ENCODE measurements at regions not wholly inside any gene's neighbourhood (a gene's known extent, or its start where the extent isn't known, plus 50 kb on each side); places are given as distances from the start of the nearest gene placed in this dataset.

DNA sequence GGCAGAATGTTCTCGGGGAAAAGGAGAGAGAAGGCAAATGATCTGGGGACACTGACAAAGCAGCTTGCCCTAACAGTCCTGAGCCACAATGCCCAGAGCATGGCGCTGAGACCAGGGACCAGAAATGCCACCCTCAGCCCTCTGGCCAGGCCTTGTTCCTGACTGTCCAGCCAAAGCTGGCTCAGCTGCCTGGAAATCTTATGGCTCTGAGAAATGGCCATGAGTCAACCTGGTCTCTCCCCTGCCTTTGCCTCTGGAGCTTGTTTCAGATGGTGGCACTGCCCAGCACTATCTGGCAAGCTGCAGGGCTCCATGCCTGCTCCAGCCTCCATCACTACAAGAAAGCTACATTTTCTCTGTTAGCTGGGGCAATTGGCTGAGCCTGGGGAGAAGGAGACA, 90.5 kb upstream of the PLXNA4 start:
- DNase-seq (ENCODE audit: low read depth in 1 of 2, low spot score in 1 of 2) (no peak), ATAC-seq (no peak), FAIRE-seq (no peak)
- no peaks in the 10 kb centered on the region for H3K4me1 ChIP-seq
- no peak overlapping the region for H3K27ac ChIP-seq
- POLR2A ChIA-PET: no interaction called here
- CTCF ChIA-PET: no interaction called here
- H3K4me3 ChIP-seq: no peak overlapping the region
- no peak overlapping the region for H3K4me2 ChIP-seq
- TF ChIP-seq ESRRA (IDR thresholded peaks at IDR 0.05; ENCODE audit: borderline replicate concordance, low read length) (no peak), FOSB (CRISPR knock-in tag; IDR thresholded peaks at IDR 0.05) (no peak), TFCP2L1 (CRISPR knock-in tag; IDR thresholded peaks at IDR 0.05) (no peak), EP300 (IDR thresholded peaks at IDR 0.05) (no peak), RNF2 (IDR thresholded peaks at IDR 0.05; ENCODE audit: borderline replicate concordance, low read depth) (no peak), FOXS1 (CRISPR knock-in tag; IDR thresholded peaks at IDR 0.05) (no peak), HDAC2 (IDR thresholded peaks at IDR 0.05) (no peak), CHD2 (IDR thresholded peaks at IDR 0.05; ENCODE audit: low read length, partially characterized antibody) (no peak), CHD4 (IDR thresholded peaks at IDR 0.05; ENCODE audit: borderline replicate concordance) (no peak), MYC (IDR thresholded peaks at IDR 0.05; ENCODE audit: borderline replicate concordance, low read length) (no peak), KDM1A (IDR thresholded peaks at IDR 0.05; ENCODE audit: low read depth) (no peak), BHLHE40 (IDR thresholded peaks at IDR 0.05; ENCODE audit: low read depth, low read length) (no peak), NR3C1 (IDR thresholded peaks at IDR 0.05) (no peak), POLR2AphosphoS2 (conservative IDR thresholded peaks at IDR 0.05; ENCODE audit: low read length) (no peak)
- TF ChIP-seq, protein P1, sequence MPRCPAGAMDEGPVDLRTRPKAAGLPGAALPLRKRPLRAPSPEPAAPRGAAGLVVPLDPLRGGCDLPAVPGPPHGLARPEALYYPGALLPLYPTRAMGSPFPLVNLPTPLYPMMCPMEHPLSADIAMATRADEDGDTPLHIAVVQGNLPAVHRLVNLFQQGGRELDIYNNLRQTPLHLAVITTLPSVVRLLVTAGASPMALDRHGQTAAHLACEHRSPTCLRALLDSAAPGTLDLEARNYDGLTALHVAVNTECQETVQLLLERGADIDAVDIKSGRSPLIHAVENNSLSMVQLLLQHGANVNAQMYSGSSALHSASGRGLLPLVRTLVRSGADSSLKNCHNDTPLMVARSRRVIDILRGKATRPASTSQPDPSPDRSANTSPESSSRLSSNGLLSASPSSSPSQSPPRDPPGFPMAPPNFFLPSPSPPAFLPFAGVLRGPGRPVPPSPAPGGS (IDR thresholded peaks at IDR 0.05): no peak
- TF ChIP-seq, protein P2, sequence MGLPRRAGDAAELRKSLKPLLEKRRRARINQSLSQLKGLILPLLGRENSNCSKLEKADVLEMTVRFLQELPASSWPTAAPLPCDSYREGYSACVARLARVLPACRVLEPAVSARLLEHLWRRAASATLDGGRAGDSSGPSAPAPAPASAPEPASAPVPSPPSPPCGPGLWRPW (IDR thresholded peaks at IDR 0.05): no peak
- TF ChIP-seq, protein P3, sequence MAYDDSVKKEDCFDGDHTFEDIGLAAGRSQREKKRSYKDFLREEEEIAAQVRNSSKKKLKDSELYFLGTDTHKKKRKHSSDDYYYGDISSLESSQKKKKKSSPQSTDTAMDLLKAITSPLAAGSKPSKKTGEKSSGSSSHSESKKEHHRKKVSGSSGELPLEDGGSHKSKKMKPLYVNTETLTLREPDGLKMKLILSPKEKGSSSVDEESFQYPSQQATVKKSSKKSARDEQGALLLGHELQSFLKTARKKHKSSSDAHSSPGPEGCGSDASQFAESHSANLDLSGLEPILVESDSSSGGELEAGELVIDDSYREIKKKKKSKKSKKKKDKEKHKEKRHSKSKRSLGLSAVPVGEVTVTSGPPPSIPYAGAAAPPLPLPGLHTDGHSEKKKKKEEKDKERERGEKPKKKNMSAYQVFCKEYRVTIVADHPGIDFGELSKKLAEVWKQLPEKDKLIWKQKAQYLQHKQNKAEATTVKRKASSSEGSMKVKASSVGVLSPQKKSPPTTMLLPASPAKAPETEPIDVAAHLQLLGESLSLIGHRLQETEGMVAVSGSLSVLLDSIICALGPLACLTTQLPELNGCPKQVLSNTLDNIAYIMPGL (CRISPR knock-in tag; IDR thresholded peaks at IDR 0.05; ENCODE audit: borderline replicate concordance): no peak
- TF ChIP-seq, protein P4, sequence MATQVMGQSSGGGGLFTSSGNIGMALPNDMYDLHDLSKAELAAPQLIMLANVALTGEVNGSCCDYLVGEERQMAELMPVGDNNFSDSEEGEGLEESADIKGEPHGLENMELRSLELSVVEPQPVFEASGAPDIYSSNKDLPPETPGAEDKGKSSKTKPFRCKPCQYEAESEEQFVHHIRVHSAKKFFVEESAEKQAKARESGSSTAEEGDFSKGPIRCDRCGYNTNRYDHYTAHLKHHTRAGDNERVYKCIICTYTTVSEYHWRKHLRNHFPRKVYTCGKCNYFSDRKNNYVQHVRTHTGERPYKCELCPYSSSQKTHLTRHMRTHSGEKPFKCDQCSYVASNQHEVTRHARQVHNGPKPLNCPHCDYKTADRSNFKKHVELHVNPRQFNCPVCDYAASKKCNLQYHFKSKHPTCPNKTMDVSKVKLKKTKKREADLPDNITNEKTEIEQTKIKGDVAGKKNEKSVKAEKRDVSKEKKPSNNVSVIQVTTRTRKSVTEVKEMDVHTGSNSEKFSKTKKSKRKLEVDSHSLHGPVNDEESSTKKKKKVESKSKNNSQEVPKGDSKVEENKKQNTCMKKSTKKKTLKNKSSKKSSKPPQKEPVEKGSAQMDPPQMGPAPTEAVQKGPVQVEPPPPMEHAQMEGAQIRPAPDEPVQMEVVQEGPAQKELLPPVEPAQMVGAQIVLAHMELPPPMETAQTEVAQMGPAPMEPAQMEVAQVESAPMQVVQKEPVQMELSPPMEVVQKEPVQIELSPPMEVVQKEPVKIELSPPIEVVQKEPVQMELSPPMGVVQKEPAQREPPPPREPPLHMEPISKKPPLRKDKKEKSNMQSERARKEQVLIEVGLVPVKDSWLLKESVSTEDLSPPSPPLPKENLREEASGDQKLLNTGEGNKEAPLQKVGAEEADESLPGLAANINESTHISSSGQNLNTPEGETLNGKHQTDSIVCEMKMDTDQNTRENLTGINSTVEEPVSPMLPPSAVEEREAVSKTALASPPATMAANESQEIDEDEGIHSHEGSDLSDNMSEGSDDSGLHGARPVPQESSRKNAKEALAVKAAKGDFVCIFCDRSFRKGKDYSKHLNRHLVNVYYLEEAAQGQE (IDR thresholded peaks at IDR 0.05): no peak
- WGBS (ENCODE audit: missing lambda C conversion rate): 73% methylated on average over 2 of the region's 2 CpGs
- no peaks in the 10 kb centered on the region for H3K9me3 ChIP-seq

DNA sequence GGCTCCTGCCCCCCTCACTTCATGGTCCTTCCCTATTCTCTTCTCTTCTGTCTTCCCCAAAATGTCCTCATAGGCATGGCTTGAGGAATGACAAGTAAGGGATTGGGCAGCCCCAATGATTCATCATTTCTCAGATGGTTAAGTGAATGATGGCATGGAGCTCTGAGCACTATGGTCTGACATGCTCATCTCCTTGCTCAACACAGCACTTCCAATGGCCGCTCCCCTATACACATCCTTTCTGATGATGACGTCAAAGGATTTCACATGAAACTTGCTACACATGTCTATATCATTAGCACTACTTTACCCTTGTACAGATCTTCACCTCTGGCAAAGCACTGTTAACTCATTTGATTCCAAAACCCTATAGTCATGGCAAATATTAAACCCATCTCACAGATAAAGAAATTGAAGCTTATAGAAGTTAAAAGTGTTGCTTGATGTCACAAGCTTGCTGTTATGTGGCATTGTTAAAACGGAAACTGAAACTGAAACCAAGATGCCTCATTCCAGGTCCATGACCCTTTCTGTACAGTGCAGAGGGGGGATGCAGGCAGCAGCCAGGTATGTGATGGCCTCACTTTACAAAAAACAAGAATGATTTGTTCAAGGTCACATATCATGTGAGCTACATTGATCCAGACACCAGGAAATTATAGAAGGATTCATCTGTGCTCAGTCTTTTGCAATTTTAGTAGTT, 90.0 kb upstream of the PLXNA4 start:
- no peak for FAIRE-seq
- ChIA-PET CTCF (no interaction called here), POLR2A (no interaction called here)
- Histone ChIP-seq H3K27ac (no peak overlapping the region), H3K4me1 (no peaks in the 10 kb centered on the region), H3K9me3 (no peaks in the 10 kb centered on the region), H3K4me2 (no peak overlapping the region), H3K4me3 (no peak overlapping the region)
- peak in 1 of 2 experiments; percentile 17 for DNase-seq (ENCODE audit: low read depth in 1 of 2, low spot score in 1 of 2)
- ATAC-seq: peak; percentile 26 to 39; a peak in 1 of 6 replicates
- WGBS (ENCODE audit: missing lambda C conversion rate): 58% methylated on average over 3 of the region's 3 CpGs
- no peak for TF ChIP-seq KDM5A (IDR thresholded peaks at IDR 0.05)
- no peak for TF ChIP-seq MAFK (IDR thresholded peaks at IDR 0.05; ENCODE audit: partially characterized antibody)
- no peak for TF ChIP-seq CBX8 (IDR thresholded peaks at IDR 0.05)
- no peak for TF ChIP-seq FOSL2 (IDR thresholded peaks at IDR 0.05)
- TF ChIP-seq FOSL2 (CRISPR knock-in tag; IDR thresholded peaks at IDR 0.05): no peak
- TF ChIP-seq RNF2 (IDR thresholded peaks at IDR 0.05; ENCODE audit: borderline replicate concordance, low read depth): no peak
- no peak for TF ChIP-seq NFE2L2 (conservative IDR thresholded peaks at IDR 0.05; ENCODE audit: low read length)
- no peak for TF ChIP-seq EP300 (IDR thresholded peaks at IDR 0.05)
- TF ChIP-seq, protein P5, sequence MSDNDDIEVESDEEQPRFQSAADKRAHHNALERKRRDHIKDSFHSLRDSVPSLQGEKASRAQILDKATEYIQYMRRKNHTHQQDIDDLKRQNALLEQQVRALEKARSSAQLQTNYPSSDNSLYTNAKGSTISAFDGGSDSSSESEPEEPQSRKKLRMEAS (IDR thresholded peaks at IDR 0.05): no peak
- no peak for TF ChIP-seq NPAS2 (CRISPR knock-in tag; IDR thresholded peaks at IDR 0.05; ENCODE audit: borderline replicate concordance)
- TF ChIP-seq JUN (IDR thresholded peaks at IDR 0.05): no peak
- no peak for TF ChIP-seq RARB (CRISPR knock-in tag; IDR thresholded peaks at IDR 0.05)
- TF ChIP-seq, protein P4 (IDR thresholded peaks at IDR 0.05): no peak
- no peak for TF ChIP-seq KDM1A (IDR thresholded peaks at IDR 0.05; ENCODE audit: low read depth)

Measured in A549 (cell line).